ENCODE measurements at regions not wholly inside any gene's neighbourhood (a gene's known extent, or its start where the extent isn't known, plus 50 kb on each side); places are given as distances from the start of the nearest gene placed in this dataset.

- POLR2A ChIA-PET: no interaction called here
- Mint-ChIP-seq H3K4me3 (no peak overlapping the region), H3K27ac (no peak overlapping the region), H3K27me3 (peaks cover 0 to 3% of the 10 kb centered on the region in 2 donors), H3K4me1 (no peaks in the 10 kb centered on the region), H3K36me3 (no peaks in the 10 kb centered on the region), H3K9me3 (peaks cover 0 to 2% (median 0%) of the 10 kb centered on the region in 5 donors)
- CTCF ChIA-PET: no interaction called here
- Histone ChIP-seq H3K27ac (ENCODE audit: low read depth, low read length) (no peak overlapping the region), H3K4me1 (ENCODE audit: insufficient read depth, low read length) (no peaks in the 10 kb centered on the region), H3K36me3 (ENCODE audit: insufficient read depth, low read length) (no peaks in the 10 kb centered on the region), H3K9me3 (ENCODE audit: low read length) (no peaks in the 10 kb centered on the region), H3K27me3 (ENCODE audit: insufficient read depth, low read length, poor library complexity, severe bottlenecking) (no peaks in the 10 kb centered on the region), H3K4me3 (ENCODE audit: low read length) (no peak overlapping the region)
- no peak for DNase-seq
These were observed 540.1 kb upstream of the C16orf82 start for GRCh38 chr16:26526633-26527032.

GRCh38 chr16:26530584-26531289 lies 536.0 kb upstream of the C16orf82 start:
- POLR2A ChIA-PET: no interaction called here
- no peaks in the 10 kb centered on the region for H3K27me3 ChIP-seq (ENCODE audit: insufficient read depth, low read length, poor library complexity, severe bottlenecking)
- CTCF ChIA-PET: no interaction called here
- peaks cover 0 to 8% (median 2%) of the 10 kb centered on the region in 5 donors for H3K9me3 Mint-ChIP-seq
- H3K9me3 ChIP-seq (ENCODE audit: low read length): no peaks in the 10 kb centered on the region
- no peak overlapping the region for H3K4me3 ChIP-seq (ENCODE audit: low read length)
- DNase-seq: no peak
- H3K27me3 Mint-ChIP-seq: no peaks in the 10 kb centered on the region
- no peak overlapping the region for H3K27ac Mint-ChIP-seq
- H3K27ac ChIP-seq (ENCODE audit: low read depth, low read length): no peak overlapping the region
- no peaks in the 10 kb centered on the region for H3K36me3 ChIP-seq (ENCODE audit: insufficient read depth, low read length)
- H3K36me3 Mint-ChIP-seq: no peaks in the 10 kb centered on the region
- no peaks in the 10 kb centered on the region for H3K4me1 Mint-ChIP-seq
- no peaks in the 10 kb centered on the region for H3K4me1 ChIP-seq (ENCODE audit: insufficient read depth, low read length)
- no peak overlapping the region for H3K4me3 Mint-ChIP-seq

GRCh38 chr16:26531290-26531730 lies 535.4 kb upstream of the C16orf82 start:
- CTCF ChIA-PET: no interaction called here

GRCh38 chr16:26532456-26532855 lies 534.3 kb upstream of the C16orf82 start:
- Histone ChIP-seq H3K4me1 (ENCODE audit: insufficient read depth, low read length) (no peaks in the 10 kb centered on the region), H3K9me3 (ENCODE audit: low read length) (no peaks in the 10 kb centered on the region), H3K4me3 (ENCODE audit: low read length) (no peak overlapping the region), H3K36me3 (ENCODE audit: insufficient read depth, low read length) (no peaks in the 10 kb centered on the region), H3K27me3 (ENCODE audit: insufficient read depth, low read length, poor library complexity, severe bottlenecking) (no peaks in the 10 kb centered on the region), H3K27ac (ENCODE audit: low read depth, low read length) (no peak overlapping the region)
- Mint-ChIP-seq H3K4me1 (no peaks in the 10 kb centered on the region), H3K9me3 (peaks cover 0 to 8% (median 0%) of the 10 kb centered on the region in 5 donors), H3K27ac (no peak overlapping the region), H3K4me3 (no peak overlapping the region), H3K36me3 (no peaks in the 10 kb centered on the region), H3K27me3 (no peaks in the 10 kb centered on the region)
- ChIA-PET POLR2A (no interaction called here), CTCF (no interaction called here)
- DNase-seq: no peak

More at GRCh38 chr16:26531290-26531730, 535.4 kb upstream of the C16orf82 start:
- Mint-ChIP-seq H3K9me3 (peaks cover 0 to 8% (median 0%) of the 10 kb centered on the region in 5 donors), H3K4me1 (no peaks in the 10 kb centered on the region), H3K27ac (no peak overlapping the region), H3K36me3 (no peaks in the 10 kb centered on the region), H3K27me3 (no peaks in the 10 kb centered on the region), H3K4me3 (no peak overlapping the region)
- Histone ChIP-seq H3K27ac (ENCODE audit: low read depth, low read length) (no peak overlapping the region), H3K27me3 (ENCODE audit: insufficient read depth, low read length, poor library complexity, severe bottlenecking) (no peaks in the 10 kb centered on the region), H3K9me3 (ENCODE audit: low read length) (no peaks in the 10 kb centered on the region), H3K4me1 (ENCODE audit: insufficient read depth, low read length) (no peaks in the 10 kb centered on the region), H3K4me3 (ENCODE audit: low read length) (no peak overlapping the region), H3K36me3 (ENCODE audit: insufficient read depth, low read length) (no peaks in the 10 kb centered on the region)
- no peak for DNase-seq
- POLR2A ChIA-PET: no interaction called here

- no peaks in the 10 kb centered on the region for H3K4me1 Mint-ChIP-seq
- peaks cover 0 to 2% (median 0%) of the 10 kb centered on the region in 5 donors for H3K9me3 Mint-ChIP-seq
- H3K36me3 Mint-ChIP-seq: no peaks in the 10 kb centered on the region
- ChIA-PET POLR2A (no interaction called here), CTCF (no interaction called here)
- no peak overlapping the region for H3K27ac Mint-ChIP-seq
- Histone ChIP-seq H3K36me3 (ENCODE audit: insufficient read depth, low read length) (no peaks in the 10 kb centered on the region), H3K4me1 (ENCODE audit: insufficient read depth, low read length) (no peaks in the 10 kb centered on the region), H3K4me3 (ENCODE audit: low read length) (no peak overlapping the region), H3K27ac (ENCODE audit: low read depth, low read length) (no peak overlapping the region), H3K9me3 (ENCODE audit: low read length) (no peaks in the 10 kb centered on the region), H3K27me3 (ENCODE audit: insufficient read depth, low read length, poor library complexity, severe bottlenecking) (no peaks in the 10 kb centered on the region)
- H3K27me3 Mint-ChIP-seq: peaks cover 5 to 10% of the 10 kb centered on the region in 2 donors
- DNase-seq: no peak
- H3K4me3 Mint-ChIP-seq: no peak overlapping the region
These were observed 524.5 kb upstream of the C16orf82 start for GRCh38 chr16:26542198-26542597.

GRCh38 chr16:26546573-26546972 lies 520.2 kb upstream of the C16orf82 start:
- no peaks in the 10 kb centered on the region for H3K36me3 Mint-ChIP-seq
- CTCF ChIA-PET: no interaction called here
- no peak overlapping the region for H3K27ac ChIP-seq (ENCODE audit: low read depth, low read length)
- POLR2A ChIA-PET: no interaction called here
- H3K27ac Mint-ChIP-seq: no peak overlapping the region
- no peaks in the 10 kb centered on the region for H3K4me1 Mint-ChIP-seq
- H3K36me3 ChIP-seq (ENCODE audit: insufficient read depth, low read length): no peaks in the 10 kb centered on the region
- H3K4me3 Mint-ChIP-seq: no peak overlapping the region
- no peaks in the 10 kb centered on the region for H3K27me3 Mint-ChIP-seq
- no peaks in the 10 kb centered on the region for H3K9me3 ChIP-seq (ENCODE audit: low read length)
- no peak for DNase-seq
- H3K4me3 ChIP-seq (ENCODE audit: low read length): no peak overlapping the region
- no peaks in the 10 kb centered on the region for H3K4me1 ChIP-seq (ENCODE audit: insufficient read depth, low read length)
- no peaks in the 10 kb centered on the region for H3K27me3 ChIP-seq (ENCODE audit: insufficient read depth, low read length, poor library complexity, severe bottlenecking)
- H3K9me3 Mint-ChIP-seq: no peaks in the 10 kb centered on the region

GRCh38 chr16:26547681-26548080 lies 519.0 kb upstream of the C16orf82 start:
- Mint-ChIP-seq H3K4me3 (no peak overlapping the region), H3K36me3 (no peaks in the 10 kb centered on the region), H3K27ac (no peak overlapping the region), H3K9me3 (no peaks in the 10 kb centered on the region), H3K4me1 (no peaks in the 10 kb centered on the region), H3K27me3 (peaks cover 3 to 8% of the 10 kb centered on the region in 2 donors)
- H3K4me3 ChIP-seq (ENCODE audit: low read length): no peak overlapping the region
- no peaks in the 10 kb centered on the region for H3K36me3 ChIP-seq (ENCODE audit: insufficient read depth, low read length)
- no peak overlapping the region for H3K27ac ChIP-seq (ENCODE audit: low read depth, low read length)
- no peaks in the 10 kb centered on the region for H3K4me1 ChIP-seq (ENCODE audit: insufficient read depth, low read length)
- H3K9me3 ChIP-seq (ENCODE audit: low read length): no peaks in the 10 kb centered on the region
- POLR2A ChIA-PET: no interaction called here
- no peak for DNase-seq
- H3K27me3 ChIP-seq (ENCODE audit: insufficient read depth, low read length, poor library complexity, severe bottlenecking): no peaks in the 10 kb centered on the region
- CTCF ChIA-PET: no interaction called here

GRCh38 chr16:26550111-26550610 lies 516.6 kb upstream of the C16orf82 start:
- Mint-ChIP-seq H3K4me3 (no peak overlapping the region), H3K27me3 (peaks cover 3 to 8% of the 10 kb centered on the region in 2 donors), H3K36me3 (no peaks in the 10 kb centered on the region), H3K4me1 (no peaks in the 10 kb centered on the region), H3K27ac (no peak overlapping the region), H3K9me3 (no peaks in the 10 kb centered on the region)
- Histone ChIP-seq H3K9me3 (ENCODE audit: low read length) (no peaks in the 10 kb centered on the region), H3K4me3 (ENCODE audit: low read length) (no peak overlapping the region), H3K27ac (ENCODE audit: low read depth, low read length) (no peak overlapping the region), H3K4me1 (ENCODE audit: insufficient read depth, low read length) (no peaks in the 10 kb centered on the region), H3K27me3 (ENCODE audit: insufficient read depth, low read length, poor library complexity, severe bottlenecking) (no peaks in the 10 kb centered on the region), H3K36me3 (ENCODE audit: insufficient read depth, low read length) (no peaks in the 10 kb centered on the region)
- DNase-seq: no peak
- CTCF ChIA-PET: no interaction called here
- POLR2A ChIA-PET: no interaction called here

Data from CD8-positive, alpha-beta memory T cell (primary cell).